Stimulated activated CD4-positive, alpha-beta T cell treated with anti-CD3 and anti-CD28 coated beads, Interleukin-4, amount 100 ng/mL, for 48 hours (primary cell): ENCODE measurements at regions not wholly inside any gene's neighbourhood (a gene's known extent, or its start where the extent isn't known, plus 50 kb on each side); places are given as distances from the start of the nearest gene placed in this dataset.

Experiments used
- DNase-seq, 2 donors: peaks; one replicate each; pipeline ENCODE4 v3.0.0-alpha.2; 2020; ENCODE audit warnings: low read depth in 2 of 2

- no peak for DNase-seq
These were observed 142.2 kb upstream of the MAP3K7 start for GRCh38 chr6:90729057-90729456.

DNA sequence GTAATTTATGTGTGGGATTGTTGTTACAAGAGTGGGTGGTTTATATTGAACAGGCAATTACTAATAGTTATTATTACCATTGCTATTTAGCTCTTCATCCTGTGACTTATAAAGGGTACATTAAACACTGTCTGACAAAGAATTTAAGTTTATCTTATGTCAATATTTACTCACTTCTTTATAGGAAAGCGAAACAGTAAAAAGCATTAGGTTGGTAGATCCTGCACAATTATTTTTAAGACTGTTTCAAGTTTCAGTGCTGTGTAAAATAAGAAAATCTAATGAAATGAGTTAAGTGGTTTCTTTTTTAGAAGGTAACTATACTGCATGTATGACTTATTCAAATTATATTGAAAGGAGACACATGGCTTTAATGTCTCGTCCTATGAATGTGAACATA, 135.8 kb upstream of the MAP3K7 start:
- no peak for DNase-seq

DNA sequence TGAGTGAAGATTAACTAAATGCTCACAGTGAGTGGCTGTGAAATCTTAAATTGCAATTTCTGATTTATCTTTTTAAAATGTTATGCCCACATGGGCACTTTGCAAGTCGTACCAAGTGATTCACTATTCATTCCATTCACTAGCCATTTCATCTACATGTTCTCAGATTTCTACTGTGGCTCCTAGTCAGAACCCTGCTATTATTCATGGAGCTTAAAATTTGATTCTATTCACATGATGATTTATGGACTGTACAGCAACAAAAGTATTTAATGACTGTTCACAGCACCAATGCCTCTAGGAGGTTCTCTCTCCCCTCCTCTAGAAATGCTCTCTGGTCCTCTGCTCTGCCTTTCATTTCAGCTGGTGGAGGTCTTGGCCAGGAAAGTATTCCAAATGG, 133.5 kb upstream of the MAP3K7 start:
- DNase-seq = no peak

- no peak for DNase-seq
These were observed 132.7 kb upstream of the MAP3K7 start for GRCh38 chr6:90719321-90720195.

DNA sequence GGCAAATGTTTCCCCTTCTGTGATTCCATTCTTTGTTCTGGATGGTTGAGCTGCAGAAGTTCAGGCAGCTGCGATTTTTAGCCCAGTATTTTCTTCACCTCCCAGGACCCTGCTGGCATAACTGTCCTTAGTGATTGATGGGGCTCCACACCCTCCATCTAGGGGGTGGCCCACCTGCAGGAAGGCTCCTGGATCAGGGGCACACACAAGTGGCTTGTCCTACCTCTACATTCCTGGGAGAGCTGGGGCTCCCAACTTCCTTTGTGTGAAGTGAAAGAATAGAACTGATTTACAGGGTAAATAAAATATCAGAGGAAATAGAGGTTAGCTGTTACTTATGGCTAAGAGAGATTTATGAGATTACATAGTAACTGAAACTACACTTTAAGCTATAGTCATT, 129.5 kb upstream of the MAP3K7 start:
- no peak for DNase-seq

GRCh38 chr6:90715093-90715655, 128.3 kb upstream of the MAP3K7 start:
- DNase-seq = no peak

DNA sequence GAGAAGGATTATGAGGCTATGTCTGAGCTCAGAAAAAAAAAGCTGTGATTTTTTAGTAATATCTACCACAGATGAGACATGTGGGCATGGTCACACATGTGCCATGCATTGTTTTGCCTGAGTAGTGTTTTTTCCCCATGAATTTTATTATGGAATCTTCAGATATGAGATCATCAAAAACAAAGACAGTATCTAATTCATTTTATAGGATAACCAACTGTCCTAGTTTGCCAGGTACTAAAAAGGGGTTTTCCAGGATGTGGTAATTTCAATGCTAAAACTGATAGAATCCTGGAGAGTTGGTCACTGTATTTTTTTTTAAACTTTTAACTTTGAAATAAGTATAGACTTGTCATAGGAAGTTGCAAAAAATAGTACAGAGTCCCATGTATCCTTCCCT, 127.4 kb upstream of the MAP3K7 start:
- no peak for DNase-seq

DNA sequence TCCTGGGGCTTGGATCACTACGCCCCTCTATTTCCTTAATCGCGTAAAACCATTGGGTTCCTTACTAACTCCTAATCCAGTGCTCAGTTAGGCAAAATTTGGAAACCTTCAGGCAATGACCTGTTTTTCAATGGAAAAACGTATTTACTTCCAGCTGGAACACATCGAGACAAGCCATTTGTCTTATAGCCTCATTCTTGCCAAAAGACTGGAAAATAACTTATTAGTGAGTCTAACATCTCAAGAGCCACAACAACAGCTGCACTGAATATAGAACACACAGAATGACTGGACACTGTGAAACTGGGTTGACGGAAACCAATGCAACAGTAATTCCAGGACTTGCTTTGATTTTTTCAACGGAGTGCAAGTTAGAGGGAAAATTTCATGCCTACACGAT, 125.2 kb upstream of the MAP3K7 start:
- DNase-seq = no peak

DNA sequence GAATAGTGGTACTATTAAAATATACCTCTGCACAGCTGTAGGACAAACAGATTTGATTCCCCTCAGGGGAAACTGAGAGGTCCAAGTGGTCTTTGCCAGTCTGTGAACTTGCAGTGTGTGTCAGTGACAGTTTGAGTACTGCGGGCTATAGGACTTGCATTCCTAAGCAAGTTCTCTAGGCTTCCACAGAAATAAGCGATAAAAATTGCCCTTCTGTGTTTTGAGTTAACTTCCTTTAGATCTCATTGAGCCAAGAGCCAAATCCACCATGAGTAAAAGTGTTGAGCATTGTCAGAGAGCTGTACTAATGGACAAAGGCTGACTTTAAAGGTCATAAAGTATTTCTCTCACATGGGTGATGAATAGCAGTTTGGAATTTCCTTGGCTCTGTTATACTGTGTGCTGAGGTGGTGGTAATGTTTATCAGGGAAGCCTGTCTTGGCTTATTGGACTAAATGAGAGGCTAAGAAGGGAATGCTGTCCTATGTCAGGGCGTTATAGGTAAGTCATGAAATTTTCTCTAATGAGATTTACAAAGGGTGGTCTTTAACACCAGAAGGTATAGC, 122.6 kb upstream of the MAP3K7 start:
- DNase-seq = no peak

DNA sequence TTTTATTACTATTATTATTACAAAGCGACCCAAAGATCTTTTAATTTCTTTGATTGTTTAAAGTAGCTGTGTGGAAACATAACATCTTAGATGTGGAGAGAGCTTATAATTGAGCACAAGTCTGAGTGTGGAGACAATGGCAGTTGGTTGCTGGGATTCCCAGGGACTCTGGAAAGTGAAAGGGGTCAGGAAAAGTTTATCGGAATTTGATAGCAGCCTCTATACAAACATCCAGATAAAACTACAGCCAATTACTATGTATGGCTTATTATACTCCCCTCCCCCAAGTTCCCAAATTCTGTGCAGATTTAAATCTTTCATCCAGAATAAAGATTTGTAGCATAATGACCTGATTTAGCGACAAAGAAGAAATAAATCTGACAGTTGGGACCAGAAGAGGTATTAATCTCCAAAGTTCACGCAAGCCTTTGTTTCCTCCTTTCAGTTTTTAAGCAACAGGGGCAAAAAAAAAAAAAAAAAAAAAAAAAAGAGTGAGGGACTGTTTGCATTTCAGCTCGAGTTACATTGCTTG, 121.4 kb upstream of the MAP3K7 start:
- no peak for DNase-seq

DNA sequence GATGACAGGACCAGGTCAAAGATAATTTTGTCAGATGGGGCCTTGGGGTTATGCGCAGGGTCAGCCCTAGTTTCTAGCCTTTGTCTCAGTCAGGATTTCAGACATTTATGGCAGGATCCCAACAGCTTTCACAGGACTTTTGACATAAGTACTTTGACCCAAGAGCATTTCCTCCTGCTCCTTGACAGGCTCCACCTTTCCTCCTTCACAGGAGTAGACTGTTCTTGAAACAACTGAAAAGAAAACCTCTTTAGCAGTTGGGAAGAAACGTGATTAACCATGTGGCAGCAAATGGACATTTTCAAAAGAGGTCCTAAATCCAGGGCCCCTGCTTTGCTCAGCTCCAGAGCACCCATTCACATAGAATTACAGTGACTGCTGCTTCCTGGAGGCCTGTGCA, 120.4 kb upstream of the MAP3K7 start:
- DNase-seq = no peak

- no peak for DNase-seq
These were observed 116.5 kb upstream of the MAP3K7 start for GRCh38 chr6:90703336-90703735.

DNA sequence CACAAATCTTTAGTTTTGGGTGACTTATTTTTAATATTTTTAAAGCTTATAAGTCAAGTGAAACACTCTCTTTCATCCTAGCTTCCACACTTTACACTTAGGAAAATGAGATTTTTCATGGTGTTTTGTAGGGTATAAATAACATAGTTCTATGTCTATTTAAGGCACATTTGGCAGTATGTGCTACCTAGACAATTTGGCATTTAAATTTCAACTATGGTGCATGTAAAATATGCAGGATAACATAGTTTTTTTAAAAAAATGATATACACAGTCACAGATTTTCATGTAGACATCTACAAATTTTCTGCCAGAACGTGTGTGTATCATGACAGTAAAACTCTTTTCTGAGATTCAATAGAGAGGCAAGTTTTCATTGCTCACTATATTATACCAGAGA, 115.1 kb upstream of the MAP3K7 start:
- DNase-seq = no peak

- DNase-seq = no peak
These were observed 114.4 kb upstream of the MAP3K7 start for GRCh38 chr6:90701146-90701781.

DNA sequence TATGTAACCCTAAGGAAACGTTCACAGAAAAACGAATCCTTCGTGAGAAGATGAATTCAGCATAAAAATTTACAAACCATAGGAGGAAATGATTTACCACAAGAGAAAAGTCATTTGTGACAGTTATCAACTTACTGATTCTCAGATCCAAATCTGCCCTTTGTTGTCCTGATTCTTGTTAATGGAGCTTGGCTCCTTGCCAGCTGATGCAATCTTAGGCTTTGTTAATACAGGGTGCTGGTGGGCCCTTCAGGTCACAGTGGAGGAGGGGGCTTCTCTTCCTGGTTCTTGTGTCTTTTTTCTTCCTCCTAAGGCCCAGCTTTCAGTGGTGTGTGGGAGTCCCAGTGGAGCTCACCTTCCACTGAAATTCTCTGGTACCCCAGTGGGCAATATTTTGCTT, 108.4 kb upstream of the MAP3K7 start:
- DNase-seq = no peak

- DNase-seq = no peak
These were observed 107.9 kb upstream of the MAP3K7 start for GRCh38 chr6:90694802-90695201.

GRCh38 chr6:90691823-90692222, 105.0 kb upstream of the MAP3K7 start:
- DNase-seq = no peak

DNA sequence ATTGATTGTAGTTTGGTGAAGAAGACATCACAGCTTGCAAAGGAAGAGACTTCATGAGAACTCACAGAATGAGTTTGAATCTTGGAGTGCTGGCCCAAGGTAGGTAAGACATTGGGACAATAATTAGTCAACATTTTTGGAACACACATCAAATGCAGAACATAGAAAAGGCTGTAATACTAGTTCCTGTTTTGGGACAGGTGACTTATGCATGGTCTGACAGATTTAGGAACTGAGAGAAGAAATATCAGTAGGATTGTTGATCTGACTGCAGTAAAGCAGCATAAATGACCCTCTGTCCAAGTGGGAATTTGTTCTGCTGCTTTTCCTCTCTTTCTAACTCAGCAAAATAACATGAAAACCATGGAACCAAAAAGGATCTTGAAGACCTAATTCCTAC, 102.3 kb upstream of the MAP3K7 start:
- no peak for DNase-seq

GRCh38 chr6:90687775-90688380, 101.0 kb upstream of the MAP3K7 start:
- DNase-seq = no peak

- no peak for DNase-seq
These were observed 95.0 kb upstream of the MAP3K7 start for GRCh38 chr6:90681863-90682262.

DNA sequence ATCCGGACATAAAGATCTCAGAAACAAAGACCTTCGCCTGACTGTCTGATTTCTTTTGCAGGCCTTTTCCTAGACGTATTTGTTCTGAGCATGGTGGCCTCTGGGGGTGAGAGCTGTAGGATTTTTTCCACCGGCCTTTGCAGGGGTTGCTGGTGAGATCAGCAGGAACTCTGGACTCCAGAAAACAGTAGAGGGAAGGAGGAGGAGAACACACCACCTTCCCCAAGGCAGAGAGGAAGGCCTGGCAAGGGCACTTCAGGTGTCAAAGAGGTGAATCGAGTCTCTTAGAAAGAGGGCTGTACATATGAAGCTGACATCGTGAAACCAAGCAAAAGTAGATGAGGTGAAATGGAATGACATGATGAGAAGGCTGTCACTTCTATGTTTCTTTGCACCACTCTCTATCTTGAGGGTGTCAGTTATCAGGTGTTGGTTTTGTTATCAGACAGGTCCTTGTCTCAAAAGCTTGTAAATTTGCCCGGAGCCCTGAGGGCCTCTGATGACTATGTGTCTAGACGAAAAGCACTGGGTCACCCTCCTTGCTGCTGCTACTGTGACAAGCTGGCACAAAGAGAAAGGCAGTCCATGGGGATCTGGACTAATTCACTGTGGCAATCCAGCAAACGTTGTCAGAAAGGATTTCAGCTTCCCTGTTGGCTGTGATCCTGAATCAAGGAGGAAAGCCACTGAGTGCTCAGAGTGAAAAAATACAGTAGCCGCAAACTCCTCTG, 91.3 kb upstream of the MAP3K7 start:
- DNase-seq = no peak
